UCSD-AML1 (cell line): ENCODE measurements at regions not wholly inside any gene's neighbourhood (a gene's known extent, or its start where the extent isn't known, plus 50 kb on each side); places are given as distances from the start of the nearest gene placed in this dataset.

ENCODE experiments used
- DNase-seq: peaks from one replicate; lab custom pipeline; 2025; ENCODE audit not compliant: unreplicated experiment; lab: John Stamatoyannopoulos, UW

DNA sequence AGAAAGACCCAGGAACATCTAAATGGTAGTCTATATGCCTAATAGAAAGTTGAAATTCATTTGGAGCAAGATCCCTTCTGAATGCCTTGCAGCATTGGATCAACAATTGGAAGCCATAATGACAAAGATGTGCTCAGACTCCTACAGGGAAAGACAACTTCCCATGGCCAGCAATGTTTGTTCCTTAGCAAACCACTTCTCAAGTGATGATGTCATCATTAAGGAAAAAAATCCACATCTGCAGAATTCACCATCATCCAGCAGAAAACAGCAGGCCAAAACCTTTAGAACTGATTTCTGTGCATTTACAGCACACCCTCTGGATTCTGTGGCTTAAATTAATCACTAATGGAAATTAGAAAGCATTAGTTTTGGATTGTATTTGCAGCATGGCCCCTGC, 82.4 kb upstream of the ZIC3 start:
- DNase-seq: no peak

DNA sequence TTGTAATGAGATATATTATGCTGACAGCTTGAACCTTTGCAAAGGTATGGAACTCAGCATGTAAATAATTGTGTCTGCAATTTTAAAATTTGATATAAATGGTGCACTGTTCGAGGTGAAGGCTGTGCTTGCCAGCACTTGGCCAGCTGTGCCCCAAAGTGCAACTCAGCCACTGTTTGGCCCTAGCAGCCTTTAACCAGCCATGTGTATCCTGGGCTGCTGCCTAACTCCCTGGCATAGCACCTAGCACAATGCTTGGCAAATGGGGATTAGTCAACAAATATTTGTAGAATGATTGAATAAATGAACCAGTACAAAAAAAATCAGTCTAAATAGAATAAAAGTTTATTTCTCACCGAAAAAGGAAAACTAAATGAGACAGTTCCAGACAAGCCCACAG, 83.8 kb upstream of the ZIC3 start:
- DNase-seq: no peak

DNA sequence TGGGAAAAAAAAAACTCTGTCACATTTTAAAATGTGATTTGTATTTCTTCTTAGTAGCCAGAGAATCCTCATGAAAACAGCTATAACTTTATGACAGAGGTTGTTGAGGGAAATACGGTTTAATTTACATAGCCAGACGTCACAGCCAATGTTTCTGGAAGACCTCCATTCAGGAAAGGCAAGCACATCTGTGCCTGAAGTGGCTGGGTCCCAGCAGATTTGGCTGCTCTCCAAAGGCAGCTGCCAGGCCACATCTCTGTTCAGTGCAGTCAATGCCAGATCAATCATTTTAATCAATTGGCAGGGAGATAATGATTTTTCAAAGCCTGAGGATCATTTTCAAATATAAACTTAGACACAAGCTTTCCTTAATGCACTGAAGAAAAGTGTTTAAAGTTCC, 86.5 kb upstream of the ZIC3 start:
- DNase-seq: no peak

DNA sequence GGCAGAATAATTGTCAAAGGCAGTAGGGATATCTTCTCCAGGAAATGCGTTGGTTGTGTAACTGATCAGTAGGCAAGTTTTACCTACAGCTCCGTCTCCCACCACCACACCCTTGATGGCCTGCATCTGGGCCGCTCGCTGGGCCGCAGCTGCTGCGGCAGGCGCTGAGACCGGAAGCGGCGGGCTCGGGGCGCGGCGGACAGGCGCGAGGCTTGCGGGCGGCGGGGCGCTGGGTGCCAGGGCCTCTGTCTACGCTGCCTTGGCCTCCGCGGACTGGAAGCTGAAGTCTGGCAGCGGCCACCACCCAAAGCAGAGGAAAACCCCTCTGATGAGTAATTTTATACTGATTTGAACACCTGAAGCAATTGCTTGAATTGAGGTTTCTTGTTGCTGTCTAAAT, 124.2 kb upstream of the ZIC3 start:
- no peak for DNase-seq

DNA sequence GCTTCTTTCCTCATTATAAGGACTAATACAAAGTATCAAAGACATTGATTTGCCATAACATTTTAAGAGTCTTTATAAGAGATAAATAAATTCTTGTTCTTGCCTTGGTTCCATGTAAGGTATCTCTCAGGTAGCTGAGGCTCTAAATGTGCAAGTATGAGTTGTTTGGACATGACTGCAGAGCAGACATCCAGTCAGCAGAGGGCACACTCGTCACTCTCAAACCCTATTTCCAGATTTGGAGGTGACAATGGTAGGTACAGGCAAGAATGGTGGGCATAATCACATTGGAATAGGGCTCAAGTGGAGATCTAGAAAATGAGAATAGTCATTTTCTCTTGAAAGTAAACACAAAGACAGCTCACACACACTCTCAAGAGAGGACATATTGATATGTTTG, 133.3 kb upstream of the ZIC3 start:
- DNase-seq: peak; percentile 9

DNA sequence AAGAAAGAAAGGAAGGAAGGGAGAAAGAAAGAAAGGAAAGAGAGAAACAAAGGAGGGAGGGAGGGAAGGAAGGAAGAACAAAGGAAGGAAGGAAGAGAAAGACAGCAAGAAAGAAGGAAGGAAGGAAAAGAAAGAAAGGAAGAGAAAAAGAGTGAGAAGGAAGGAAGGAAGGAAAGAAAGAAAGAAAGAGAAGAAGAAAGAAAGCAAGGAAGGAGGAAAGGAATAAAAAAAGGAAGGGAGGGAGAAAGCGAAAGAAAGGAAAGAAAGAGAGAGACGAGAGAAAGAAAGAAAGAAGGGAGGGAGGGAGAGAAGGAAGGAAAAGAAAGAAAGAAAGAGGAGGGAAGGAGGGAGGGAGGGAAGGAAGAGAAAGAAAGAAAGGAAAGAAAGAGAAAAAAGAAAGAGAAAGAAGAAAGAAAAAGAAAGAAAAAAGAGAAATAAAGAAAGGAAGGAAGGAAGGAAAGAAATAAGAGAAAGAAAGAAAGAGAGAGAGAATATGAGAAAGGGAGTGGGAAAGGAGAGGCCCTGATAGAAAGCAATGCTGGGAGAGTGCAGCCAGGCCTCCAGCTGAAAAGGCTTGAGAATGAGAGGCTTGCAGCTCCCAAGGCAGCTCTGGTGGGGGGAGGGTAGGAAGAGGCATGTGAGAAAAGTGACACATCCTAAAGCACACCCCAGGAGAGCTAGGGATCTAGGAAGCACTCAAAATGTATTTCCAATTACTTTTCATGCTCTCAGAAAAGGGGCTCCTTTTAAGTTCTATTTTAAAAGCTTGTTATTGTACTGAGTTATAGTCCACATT, 134.0 kb upstream of the ZIC3 start:
- no peak for DNase-seq

DNA sequence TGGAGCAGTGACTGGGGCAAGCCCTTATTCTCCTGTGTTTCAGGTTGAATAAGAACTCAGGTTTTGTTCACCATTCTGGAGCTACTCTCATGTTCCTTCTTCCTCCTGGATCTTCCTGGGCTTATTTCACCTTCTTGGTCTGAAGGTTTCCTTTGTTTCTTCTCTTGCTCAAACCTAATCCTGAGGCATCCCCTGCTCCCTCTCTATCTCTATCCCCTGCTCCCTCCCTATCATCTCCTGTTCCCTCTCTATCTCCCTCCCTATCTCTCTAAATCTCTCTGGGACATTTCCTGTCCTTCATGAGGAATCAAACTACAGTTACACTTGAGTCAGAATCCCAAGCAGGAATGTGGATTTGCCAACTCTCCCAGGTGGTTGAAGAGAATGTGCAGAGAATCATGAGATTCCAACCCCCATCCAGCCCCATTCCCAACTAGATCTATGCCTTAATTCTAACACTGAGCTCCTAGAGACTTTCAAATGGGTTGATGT, 134.9 kb upstream of the ZIC3 start:
- DNase-seq: no peak

DNA sequence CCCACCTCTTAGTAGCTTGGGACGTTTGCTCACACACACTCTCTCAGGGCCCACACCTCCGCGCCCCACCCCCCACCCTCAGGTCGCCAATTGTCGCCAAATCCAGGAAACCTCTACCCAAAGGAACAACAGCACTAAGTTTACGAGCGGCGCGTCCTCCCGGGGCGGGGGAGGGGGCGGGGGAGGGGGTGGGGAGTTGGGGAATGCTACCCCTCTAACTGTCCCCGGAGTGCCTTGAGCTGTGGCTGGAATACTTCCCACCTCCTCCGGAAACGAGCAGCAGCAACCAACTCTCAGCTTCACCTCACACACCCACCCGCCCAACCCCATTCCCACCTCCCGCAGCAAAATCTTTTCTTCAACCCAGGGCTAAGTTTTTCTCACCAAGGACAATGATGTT, 135.6 kb upstream of the ZIC3 start:
- no peak for DNase-seq

DNA sequence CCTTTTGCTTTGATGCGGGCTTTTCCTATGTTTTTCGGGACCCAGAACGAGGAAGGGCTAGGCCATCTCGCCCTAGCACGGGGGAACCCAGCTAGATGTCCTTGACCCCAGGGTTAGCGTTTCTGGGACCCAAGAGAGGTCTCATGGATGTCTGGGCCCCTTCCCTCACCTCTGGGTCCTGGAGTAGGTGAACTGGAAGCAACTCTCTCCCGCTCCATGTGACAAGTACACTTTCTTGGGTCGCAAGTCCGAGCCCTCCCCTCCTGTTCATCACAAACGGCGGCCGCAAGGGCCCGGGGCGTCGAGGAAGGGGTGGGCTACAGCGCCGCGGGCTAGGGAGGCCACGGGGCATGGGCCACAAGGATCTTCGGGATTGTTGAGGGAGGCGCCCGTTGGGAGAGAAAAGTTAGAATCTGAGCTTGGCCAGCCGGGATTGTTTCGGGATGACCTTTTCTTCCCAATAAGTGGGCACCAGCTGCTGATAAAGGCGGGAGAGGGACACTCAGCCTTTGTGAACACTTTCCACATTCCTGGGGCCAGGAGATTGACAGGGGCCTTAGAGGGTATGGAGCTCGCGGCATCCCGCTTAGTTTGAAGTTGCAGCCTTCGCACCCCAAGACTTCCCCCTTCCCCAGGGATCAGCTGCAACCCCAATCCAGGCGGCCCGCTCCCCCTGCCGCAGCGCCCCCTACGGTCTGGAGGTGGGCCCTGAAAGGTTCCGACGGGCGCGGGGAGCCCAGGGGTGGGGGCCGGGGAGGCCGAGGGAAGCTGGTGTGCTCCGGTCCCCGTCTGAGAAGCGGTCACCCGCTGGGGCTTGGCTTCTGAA, 136.9 kb upstream of the ZIC3 start:
- no peak for DNase-seq

DNA sequence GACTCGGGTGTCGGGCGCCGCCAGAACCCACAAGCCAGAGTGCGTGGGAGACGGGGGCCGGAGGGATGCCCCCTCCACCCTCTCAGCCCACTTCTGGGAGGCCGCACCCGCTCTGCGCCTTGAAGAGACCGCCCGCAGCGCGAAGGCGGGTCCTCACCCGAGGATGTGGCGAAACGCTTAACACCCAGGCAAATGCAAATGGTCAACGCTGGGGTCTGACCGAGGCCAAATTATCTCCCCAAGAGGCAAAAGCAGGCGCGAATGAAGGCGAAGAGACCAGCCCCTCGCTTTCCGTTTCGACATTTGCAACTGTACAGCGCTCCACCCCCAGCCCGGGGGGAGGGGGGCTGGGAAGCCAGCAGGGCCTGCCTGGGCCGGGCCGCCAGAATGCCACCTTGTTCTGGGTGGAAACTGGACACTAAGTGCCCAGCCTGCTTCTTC, 137.7 kb upstream of the ZIC3 start:
- DNase-seq: no peak

DNA sequence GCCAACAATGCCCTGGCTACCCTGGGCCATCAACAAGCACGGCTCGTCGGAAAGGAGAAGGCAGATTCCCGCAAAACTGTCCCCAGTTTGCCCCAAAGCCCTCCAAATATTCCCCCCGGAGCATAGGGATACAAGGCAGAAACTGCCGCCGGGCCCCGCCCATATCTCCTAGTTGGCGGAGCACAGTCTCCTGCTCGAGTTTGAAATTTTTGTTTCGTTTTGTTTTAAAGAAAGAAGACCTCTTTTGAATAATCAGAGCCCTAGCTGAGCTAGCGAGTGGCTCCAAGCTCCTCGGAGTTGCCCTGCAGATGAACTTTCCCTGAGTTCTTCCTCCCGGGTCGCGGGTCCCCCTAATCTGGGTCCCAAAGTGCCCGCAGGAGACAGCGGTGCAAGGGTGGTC, 138.1 kb upstream of the ZIC3 start:
- DNase-seq: no peak

DNA sequence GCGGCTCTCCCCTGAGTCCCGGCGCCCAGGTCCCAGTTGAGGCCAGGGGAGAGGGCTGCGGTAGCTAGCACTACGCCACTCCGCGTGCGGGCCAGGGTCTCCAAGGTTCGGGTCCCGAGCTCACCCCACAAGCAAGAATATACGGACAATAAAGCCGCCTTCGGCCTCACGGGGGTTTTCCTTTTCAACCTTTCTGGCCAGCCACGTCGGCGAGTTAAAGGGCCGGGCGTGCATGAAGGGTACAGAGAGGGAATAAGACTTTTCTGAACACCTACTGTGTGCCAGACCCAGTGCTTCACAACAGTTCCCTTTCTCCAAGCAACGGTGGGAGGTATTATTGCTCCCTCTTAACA, 138.5 kb upstream of the ZIC3 start:
- DNase-seq: no peak

DNA sequence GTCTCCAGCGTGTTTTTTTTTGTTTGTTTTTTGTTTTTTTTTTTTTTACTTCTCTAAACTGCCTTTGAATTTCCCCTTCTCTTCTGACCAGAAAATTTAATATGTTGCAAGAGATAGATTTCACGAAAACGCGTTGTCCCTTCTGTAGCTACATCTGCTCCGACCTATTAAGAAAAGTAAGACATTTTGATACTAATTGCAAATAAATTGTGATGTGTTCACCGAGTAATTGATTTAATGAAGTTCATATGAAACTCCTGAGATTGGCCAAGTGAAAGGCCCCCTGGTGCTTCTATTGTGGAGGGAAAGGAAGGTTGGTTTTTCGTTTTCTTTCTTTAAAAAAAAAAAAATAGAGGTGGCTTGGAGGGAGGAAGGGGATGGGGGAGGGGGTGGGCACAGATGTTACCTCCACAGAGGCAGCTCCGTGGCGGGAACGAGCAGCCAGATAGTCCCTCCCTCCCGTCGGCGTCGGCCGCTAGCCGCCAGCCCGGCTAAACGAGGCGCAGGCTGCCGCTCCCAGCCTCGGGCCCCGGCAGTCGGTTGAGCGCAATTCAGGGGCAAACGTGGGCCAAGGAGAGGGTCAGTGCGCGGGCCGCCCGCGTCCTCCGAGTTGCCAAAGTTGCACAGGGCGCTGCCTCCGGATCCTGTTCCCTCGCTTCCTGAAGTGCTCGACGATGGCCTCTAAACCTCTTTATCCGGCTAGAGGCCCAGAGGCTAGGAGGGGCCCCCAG, 139.1 kb upstream of the ZIC3 start:
- no peak for DNase-seq

DNA sequence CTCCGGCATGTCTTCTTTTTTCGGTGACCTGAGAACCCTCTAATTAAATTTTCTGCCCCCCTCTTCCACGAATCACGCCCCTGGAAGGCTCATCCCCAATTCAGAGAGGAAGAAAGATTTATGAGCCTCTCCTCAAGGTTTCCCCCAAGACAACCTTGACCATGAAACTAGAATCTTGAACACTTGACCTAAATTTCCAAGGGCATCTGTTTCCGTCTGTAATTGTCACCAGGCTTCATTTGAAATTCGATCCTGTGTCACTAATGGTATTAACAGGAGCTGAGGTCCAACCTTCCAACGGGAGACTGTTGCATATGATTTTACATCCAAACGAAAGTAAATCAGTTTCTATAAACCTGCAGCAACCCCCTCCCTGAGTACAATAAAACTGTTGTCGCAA, 139.9 kb upstream of the ZIC3 start:
- DNase-seq: no peak

DNA sequence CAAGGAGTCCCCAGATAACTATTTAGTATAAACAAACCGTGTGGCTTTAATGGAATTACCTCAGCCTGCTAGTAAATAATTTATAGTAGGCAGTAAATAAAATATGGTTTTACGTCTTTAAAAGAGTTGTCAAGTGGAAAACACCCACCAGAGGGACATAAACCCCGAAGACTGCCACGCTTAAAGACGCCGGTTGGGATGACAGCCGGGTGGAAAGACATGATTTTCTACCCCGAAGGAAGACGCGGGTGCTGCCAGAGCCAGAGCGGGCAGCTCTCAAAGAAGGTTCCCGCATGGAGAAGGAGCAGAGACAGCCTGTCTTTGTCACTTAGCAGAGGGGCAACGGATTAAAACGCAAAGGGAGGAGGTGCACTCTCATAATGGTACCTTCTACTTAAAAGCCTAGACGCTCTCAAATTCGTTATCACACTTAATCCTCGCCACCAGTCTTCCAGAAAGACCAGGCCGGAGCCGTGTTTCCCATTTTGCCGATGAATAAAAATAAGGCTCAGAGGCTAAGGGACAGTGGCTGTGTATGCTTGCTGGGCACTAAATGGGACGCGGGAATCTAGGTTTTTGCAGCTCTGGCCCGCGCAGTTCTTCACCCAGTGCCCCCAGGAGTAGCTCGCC, 140.5 kb upstream of the ZIC3 start:
- no peak for DNase-seq

DNA sequence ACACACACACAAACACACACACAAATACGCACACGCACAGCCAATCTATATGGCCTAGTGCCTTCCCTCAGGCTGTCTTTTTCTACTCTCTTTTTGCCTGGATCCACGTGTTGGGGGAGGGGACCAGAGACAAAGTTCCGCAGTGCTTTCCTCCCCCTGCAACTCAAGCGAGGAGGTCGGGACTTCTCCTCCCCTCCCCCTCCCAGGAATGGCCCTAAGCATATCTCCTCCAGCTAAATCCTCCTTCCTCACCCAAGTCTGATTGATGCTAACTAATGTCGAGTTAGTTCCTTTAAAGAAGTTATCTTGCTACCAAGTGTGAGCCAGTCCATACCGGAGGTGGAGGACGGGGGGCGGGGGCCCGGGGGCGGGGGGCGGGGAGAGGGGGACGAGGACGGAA, 141.2 kb upstream of the ZIC3 start:
- no peak for DNase-seq

DNA sequence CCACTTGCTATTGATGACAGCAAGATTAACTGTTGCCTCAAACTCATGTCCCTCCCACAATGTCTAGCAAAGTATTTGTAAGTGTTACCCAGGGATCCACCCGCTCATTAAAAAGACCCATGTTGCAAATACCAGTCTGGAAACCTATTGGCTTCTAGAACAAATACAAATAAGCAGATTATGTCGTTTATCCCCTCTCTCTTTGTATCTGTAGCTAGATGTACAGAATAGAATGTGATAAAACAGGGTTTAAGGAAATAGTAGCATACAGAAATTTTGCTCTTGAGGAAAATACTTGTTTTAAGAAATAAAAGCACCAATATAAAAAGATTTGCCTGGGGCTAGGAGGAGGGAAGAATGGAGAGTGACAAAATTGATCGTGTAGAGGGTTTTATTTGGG, 142.7 kb upstream of the ZIC3 start:
- DNase-seq: no peak

DNA sequence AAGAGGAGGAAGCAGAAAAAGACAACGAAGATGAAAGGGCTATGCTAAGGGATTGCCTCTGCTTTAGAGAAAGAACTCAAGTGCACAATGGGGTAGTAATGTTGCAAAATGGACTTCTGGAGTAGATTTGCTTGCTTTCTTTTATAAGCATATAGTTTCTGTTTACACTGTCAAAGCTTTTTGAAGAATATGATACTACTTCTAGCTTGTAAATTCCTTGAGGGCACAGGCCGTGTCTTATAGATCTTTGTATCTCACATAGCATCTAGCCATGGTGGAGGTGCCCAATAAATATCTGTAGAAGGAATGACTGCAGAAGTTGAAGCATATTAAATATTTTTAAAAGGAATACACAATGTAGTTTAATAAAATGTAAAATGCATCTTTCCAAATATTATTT, 147.8 kb upstream of the ZIC3 start:
- no peak for DNase-seq

DNA sequence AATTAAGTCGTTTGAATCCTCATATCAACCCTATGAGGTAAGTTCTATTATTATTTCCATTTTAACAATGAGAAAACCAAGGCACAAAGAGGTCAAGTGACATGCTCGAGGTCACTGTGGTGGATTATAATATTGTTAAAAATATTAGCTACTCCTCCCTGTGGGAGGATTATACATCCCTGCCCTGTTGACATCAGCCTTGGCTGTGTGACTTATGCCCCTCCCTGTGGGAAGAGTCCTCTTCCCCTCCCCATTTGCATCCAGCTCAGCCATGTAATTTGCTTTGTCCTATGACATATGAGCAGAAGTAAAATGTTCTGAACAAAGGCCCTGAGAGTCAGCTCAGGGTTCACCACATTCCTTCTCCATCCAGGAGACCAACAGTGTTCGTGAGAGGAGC, 152.7 kb upstream of the ZIC3 start:
- no peak for DNase-seq

DNA sequence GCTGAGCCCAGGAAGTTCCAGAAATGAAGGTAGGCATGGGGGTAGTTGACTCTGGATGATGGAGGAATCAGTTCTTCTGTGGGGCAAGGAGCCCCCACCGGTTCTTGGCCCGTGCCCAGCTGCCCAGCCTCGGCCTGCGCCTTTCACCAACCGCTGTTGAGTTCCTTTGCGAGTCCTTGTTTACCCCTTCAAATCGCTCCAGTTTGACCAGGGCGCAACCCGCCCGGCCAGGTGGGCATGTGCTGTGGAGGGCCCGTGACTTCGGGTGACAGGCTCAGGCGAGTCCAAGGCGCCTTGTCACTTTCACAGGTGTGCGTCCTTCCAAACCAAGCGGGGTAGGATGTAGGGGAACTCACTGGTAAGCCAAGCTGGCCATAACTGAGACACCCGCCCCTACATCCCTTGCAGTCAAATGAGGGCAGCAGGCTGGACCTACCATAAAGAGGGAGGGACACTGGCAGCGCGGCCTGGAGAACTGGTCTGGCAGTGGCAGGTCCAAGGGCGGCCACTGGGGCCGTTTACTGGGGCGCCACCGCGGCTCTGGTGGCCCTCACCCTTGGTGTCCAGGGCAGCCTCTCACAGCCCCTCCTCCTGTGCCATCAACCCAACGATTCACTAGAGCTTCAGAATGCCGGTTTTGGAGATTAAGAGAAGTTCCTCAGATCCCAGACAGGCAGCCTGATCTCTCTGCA, 160.3 kb upstream of the ZIC3 start:
- no peak for DNase-seq

DNA sequence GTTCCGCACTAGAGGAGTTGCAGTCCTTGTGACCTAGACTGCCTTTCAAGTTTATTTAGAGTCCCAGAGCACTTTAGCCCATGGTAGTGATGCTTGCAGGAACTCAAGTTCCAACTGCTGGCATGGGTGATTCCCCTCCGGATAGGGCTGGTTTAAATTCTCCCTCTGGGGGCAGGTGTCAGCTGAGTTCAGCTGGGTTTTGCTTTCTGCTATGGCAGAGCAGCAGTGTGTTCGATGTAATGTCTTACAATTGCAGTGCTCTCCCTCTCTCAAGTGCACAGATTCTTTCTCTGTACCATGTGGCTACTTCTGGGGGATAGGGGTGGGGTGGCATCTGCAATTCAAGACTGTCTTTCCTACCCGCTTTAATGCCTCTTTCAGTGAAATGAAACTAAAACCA, 164.8 kb upstream of the ZIC3 start:
- DNase-seq: no peak
